ENCODE measurements at regions not wholly inside any gene's neighbourhood (a gene's known extent, or its start where the extent isn't known, plus 50 kb on each side); places are given as distances from the start of the nearest gene placed in this dataset.
"Not testable (repeated sequence)": the region's sequence is repeated elsewhere in the genome, so short reads cannot be mapped to it uniquely, and the experiment has no call there.

DNA sequence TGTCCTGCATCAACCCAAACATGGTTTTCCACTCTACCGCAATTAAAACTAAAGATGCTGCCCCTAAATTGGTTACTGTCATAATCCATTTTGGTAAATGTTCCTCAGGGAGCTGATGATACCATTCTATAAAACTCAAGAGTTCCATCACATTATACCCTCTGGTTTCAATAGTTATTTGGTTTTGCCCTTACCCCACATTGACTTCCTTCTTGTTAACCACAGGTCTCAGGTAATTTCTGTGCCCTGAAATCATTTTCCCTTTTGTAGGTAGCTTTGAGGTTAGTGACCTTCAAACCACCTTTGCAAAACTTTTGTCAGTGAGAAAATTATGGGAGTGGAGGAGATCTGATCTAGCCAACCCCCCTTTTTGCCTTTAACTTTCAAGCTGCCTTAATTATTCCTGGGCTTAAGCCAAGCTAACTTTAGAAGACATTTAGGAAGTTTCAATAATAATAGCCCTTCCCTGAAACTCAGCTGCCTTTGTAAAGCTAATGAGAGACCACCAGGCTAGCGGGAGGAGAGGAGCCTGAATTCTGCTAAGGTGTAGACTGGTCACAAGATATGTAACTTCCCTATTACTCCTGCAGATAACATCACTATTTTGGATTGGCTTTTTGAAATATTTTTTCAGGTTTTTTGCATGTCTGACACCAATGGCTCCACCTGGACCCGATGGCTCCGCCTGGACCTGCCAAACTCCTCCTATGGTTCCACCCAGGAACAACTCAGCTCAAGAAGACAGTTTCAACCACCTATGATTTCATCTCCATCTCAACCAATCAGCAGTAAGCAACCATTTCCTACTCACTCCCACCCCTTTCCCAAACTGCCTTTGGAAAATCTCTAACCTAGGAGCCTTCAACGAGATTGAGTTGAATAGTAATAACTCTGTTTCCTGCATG, 224.9 kb downstream of the HS3ST3B1 start:
- no peak overlapping the region for H3K27ac Mint-ChIP-seq
- H3K27me3 Mint-ChIP-seq (ENCODE audit: insufficient read depth, low read depth): peaks cover 7% of the 10 kb centered on the region
- no peak for DNase-seq (ENCODE audit: low spot score)
- Histone ChIP-seq H3K27ac (no peak overlapping the region), H3F3A (ENCODE audit: low read depth) (peaks cover 20% of the 10 kb centered on the region), H3K27me3 (no peaks in the 10 kb centered on the region), H3K4me2 (no peak overlapping the region), H3K36me3 (no peaks in the 10 kb centered on the region), H3K79me2 (ENCODE audit: low read depth) (no peaks in the 10 kb centered on the region), H4K20me1 (ENCODE audit: low read depth) (no peaks in the 10 kb centered on the region), H3K9ac (no peak overlapping the region), H3K4me3 (no peak overlapping the region), H3K4me1 (peaks cover 21% of the 10 kb centered on the region), H2AFZ (replicated peaks) (no peak overlapping the region), H3K9me3 (ENCODE audit: low read depth) (no peaks in the 10 kb centered on the region)
- peaks cover 2% of the 10 kb centered on the region for H3K36me3 Mint-ChIP-seq
- no peak for TF ChIP-seq EZH2phosphoT487 (IDR thresholded peaks at IDR 0.05)
- peaks cover 9% of the 10 kb centered on the region for H3K4me1 Mint-ChIP-seq
- H3K9me3 Mint-ChIP-seq: peaks cover 8% of the 10 kb centered on the region
- H3K4me3 Mint-ChIP-seq: no peak overlapping the region

DNA sequence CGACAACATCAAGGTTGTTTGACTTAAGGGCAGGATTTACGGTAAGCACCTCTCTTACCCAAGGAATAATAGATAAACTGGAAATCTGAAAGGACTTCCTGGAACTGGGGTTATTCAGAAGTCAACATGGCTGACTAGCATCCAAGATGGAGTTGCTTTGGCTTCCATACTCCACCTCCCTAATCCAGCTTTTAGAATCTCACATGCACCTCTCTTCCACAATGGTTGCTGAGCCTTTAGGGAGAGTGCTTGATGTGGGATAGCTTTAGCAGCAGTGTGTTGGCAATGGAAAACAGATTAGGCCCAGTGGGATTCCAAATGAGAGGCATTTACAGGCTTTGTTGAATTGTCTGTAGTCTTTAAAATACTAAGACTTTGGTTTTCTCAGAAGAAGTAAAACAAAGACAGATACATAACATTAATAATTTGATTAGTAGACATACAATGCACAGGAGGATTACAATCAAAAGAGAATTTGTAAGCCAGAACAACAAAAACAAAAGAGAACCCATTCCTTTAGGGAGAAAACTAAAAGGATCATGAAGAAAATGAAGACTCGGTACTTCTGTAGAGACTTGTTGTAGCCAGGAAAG, 222.0 kb downstream of the HS3ST3B1 start:
- Histone ChIP-seq H3K27ac (peak overlapping the region; percentile 35), H3K27me3 (no peaks in the 10 kb centered on the region), H3K4me2 (peak overlapping the region; percentile 2), H3K9ac (no peak overlapping the region), H3K36me3 (no peaks in the 10 kb centered on the region), H3F3A (ENCODE audit: low read depth) (peaks cover 20% of the 10 kb centered on the region), H3K9me3 (ENCODE audit: low read depth) (no peaks in the 10 kb centered on the region), H2AFZ (replicated peaks) (no peak overlapping the region), H3K4me3 (no peak overlapping the region), H3K4me1 (peaks cover 21% of the 10 kb centered on the region), H3K79me2 (ENCODE audit: low read depth) (no peaks in the 10 kb centered on the region), H4K20me1 (ENCODE audit: low read depth) (no peaks in the 10 kb centered on the region)
- Mint-ChIP-seq H3K4me3 (no peak overlapping the region), H3K9me3 (peaks cover 3% of the 10 kb centered on the region), H3K36me3 (no peaks in the 10 kb centered on the region), H3K4me1 (peaks cover 9% of the 10 kb centered on the region), H3K27ac (no peak overlapping the region), H3K27me3 (ENCODE audit: insufficient read depth, low read depth) (peaks cover 3% of the 10 kb centered on the region)
- TF ChIP-seq, protein P1, sequence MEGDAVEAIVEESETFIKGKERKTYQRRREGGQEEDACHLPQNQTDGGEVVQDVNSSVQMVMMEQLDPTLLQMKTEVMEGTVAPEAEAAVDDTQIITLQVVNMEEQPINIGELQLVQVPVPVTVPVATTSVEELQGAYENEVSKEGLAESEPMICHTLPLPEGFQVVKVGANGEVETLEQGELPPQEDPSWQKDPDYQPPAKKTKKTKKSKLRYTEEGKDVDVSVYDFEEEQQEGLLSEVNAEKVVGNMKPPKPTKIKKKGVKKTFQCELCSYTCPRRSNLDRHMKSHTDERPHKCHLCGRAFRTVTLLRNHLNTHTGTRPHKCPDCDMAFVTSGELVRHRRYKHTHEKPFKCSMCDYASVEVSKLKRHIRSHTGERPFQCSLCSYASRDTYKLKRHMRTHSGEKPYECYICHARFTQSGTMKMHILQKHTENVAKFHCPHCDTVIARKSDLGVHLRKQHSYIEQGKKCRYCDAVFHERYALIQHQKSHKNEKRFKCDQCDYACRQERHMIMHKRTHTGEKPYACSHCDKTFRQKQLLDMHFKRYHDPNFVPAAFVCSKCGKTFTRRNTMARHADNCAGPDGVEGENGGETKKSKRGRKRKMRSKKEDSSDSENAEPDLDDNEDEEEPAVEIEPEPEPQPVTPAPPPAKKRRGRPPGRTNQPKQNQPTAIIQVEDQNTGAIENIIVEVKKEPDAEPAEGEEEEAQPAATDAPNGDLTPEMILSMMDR (IDR thresholded peaks at IDR 0.05): no peak
- TF ChIP-seq EZH2phosphoT487 (IDR thresholded peaks at IDR 0.05): peak; percentile 98
- peak; percentile 81 for DNase-seq (ENCODE audit: low spot score)

DNA sequence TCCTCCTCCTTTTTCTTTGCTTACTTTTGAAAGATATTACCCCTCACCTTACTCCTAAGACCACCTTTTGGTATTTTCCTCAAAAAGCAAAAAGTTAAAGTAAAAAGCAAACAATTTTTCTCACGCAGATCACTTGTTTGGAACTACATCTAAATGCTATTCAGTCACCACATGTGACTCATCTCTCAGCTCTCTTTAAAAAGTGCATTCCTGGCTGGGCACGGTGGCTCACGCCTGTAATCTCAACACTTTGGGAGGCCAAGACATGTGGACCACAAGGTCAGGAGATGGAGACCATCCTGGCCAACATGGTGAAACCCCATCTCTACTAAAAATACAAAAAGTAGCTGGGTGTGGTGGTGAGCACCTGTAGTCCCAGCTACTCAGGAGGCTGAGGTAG, 218.0 kb downstream of the HS3ST3B1 start:
- H3K27me3 ChIP-seq; H3K27ac Mint-ChIP-seq; H3K9me3 ChIP-seq (ENCODE audit: low read depth); H3K9me3 Mint-ChIP-seq; H2AFZ ChIP-seq (replicated peaks); H3K4me2 ChIP-seq; H3K27ac ChIP-seq; H3K79me2 ChIP-seq (ENCODE audit: low read depth); DNase-seq (ENCODE audit: low spot score); H3K27me3 Mint-ChIP-seq (ENCODE audit: insufficient read depth, low read depth); H3K36me3 Mint-ChIP-seq; H3K4me3 ChIP-seq; H3K9ac ChIP-seq; H3K4me3 Mint-ChIP-seq; H3K36me3 ChIP-seq; H4K20me1 ChIP-seq (ENCODE audit: low read depth); H3K4me1 Mint-ChIP-seq: not testable (repeated sequence)
- H3F3A ChIP-seq (ENCODE audit: low read depth): peaks cover 24% of the 10 kb centered on the region
- H3K4me1 ChIP-seq: peaks cover 19% of the 10 kb centered on the region

DNA sequence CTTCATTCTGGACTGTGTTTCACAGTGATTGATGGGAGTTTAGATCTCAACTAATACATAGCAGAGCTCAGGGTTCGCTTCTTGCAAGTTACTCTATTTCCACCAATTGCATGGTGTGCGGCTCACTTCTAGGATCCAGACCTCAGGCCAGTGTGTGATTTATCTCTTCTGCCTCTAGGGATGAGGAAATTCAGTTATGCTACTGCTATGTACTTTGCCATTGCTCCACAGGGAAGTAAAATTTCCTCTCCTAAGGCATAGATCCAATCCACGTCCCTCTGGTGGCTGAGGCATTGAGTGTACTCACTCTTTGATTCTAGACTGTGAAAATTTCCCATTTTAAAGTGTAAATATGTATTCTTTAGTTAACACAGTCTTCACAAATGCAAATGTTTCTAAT, 214.1 kb downstream of the HS3ST3B1 start:
- Histone ChIP-seq H3K4me1 (peaks cover 15% of the 10 kb centered on the region), H3K9ac (no peak overlapping the region), H3K9me3 (ENCODE audit: low read depth) (no peaks in the 10 kb centered on the region), H3K79me2 (ENCODE audit: low read depth) (no peaks in the 10 kb centered on the region), H3K36me3 (no peaks in the 10 kb centered on the region), H4K20me1 (ENCODE audit: low read depth) (no peaks in the 10 kb centered on the region), H3F3A (ENCODE audit: low read depth) (peaks cover 14% of the 10 kb centered on the region), H3K4me3 (no peak overlapping the region), H3K27ac (no peak overlapping the region), H2AFZ (replicated peaks) (no peak overlapping the region), H3K4me2 (no peak overlapping the region), H3K27me3 (no peaks in the 10 kb centered on the region)
- peaks cover 3% of the 10 kb centered on the region for H3K9me3 Mint-ChIP-seq
- no peak overlapping the region for H3K27ac Mint-ChIP-seq
- TF ChIP-seq EZH2 (IDR thresholded peaks at IDR 0.05) (no peak), EZH2phosphoT487 (IDR thresholded peaks at IDR 0.05) (no peak)
- TF ChIP-seq, protein P1 (IDR thresholded peaks at IDR 0.05): no peak
- H3K27me3 Mint-ChIP-seq (ENCODE audit: insufficient read depth, low read depth): no peaks in the 10 kb centered on the region
- H3K4me3 Mint-ChIP-seq: no peak overlapping the region
- peaks cover 3% of the 10 kb centered on the region for H3K4me1 Mint-ChIP-seq
- no peak for DNase-seq (ENCODE audit: low spot score)
- H3K36me3 Mint-ChIP-seq: no peaks in the 10 kb centered on the region
